ENCODE measurements at regions not wholly inside any gene's neighbourhood (a gene's known extent, or its start where the extent isn't known, plus 50 kb on each side); places are given as distances from the start of the nearest gene placed in this dataset.

- no peak for DNase-seq
- no peak for TF ChIP-seq CTCF (IDR thresholded peaks at IDR 0.05; ENCODE audit: low read depth, low read length)
- H3K27me3 ChIP-seq (ENCODE audit: insufficient read depth, low read depth, severe bottlenecking), result no peaks in the 10 kb centered on the region
These were observed 72.2 kb upstream of the ADAMTS19 start for GRCh38 chr5:129387944-129388343.

GRCh38 chr5:129392681-129393080 lies 67.4 kb upstream of the ADAMTS19 start:
- Histone ChIP-seq H3K4me3 (ENCODE audit: low read depth, low read length) (no peak overlapping the region), H3K27me3 (ENCODE audit: insufficient read depth, low read depth, severe bottlenecking) (no peaks in the 10 kb centered on the region), H3K9me3 (ENCODE audit: severe bottlenecking) (no peaks in the 10 kb centered on the region), H3K36me3 (no peaks in the 10 kb centered on the region), H3K27ac (no peak overlapping the region)
- no peak for TF ChIP-seq CTCF (IDR thresholded peaks at IDR 0.05; ENCODE audit: low read depth, low read length)
- no peak for DNase-seq

More at GRCh38 chr5:129387944-129388343, 72.2 kb upstream of the ADAMTS19 start:
- Histone ChIP-seq H3K9me3 (ENCODE audit: severe bottlenecking) (no peaks in the 10 kb centered on the region), H3K4me3 (ENCODE audit: low read depth, low read length) (no peak overlapping the region), H3K36me3 (no peaks in the 10 kb centered on the region), H3K27ac (no peak overlapping the region)

- Histone ChIP-seq H3K4me3 (ENCODE audit: low read depth, low read length) (no peak overlapping the region), H3K36me3 (no peaks in the 10 kb centered on the region), H3K27me3 (ENCODE audit: insufficient read depth, low read depth, severe bottlenecking) (no peaks in the 10 kb centered on the region), H3K9me3 (ENCODE audit: severe bottlenecking) (no peaks in the 10 kb centered on the region), H3K27ac (no peak overlapping the region)
- TF ChIP-seq CTCF (IDR thresholded peaks at IDR 0.05; ENCODE audit: low read depth, low read length), result no peak
- no peak for DNase-seq
These were observed 64.9 kb upstream of the ADAMTS19 start for GRCh38 chr5:129395247-129395646.

- no peak for TF ChIP-seq CTCF (IDR thresholded peaks at IDR 0.05; ENCODE audit: low read depth, low read length)
- H3K27me3 ChIP-seq (ENCODE audit: insufficient read depth, low read depth, severe bottlenecking), result no peaks in the 10 kb centered on the region
- H3K36me3 ChIP-seq, result no peaks in the 10 kb centered on the region
- no peak overlapping the region for H3K27ac ChIP-seq
- H3K4me3 ChIP-seq (ENCODE audit: low read depth, low read length), result no peak overlapping the region
- no peak for DNase-seq
- H3K9me3 ChIP-seq (ENCODE audit: severe bottlenecking), result no peaks in the 10 kb centered on the region
These were observed 61.9 kb upstream of the ADAMTS19 start for GRCh38 chr5:129398026-129398678.

GRCh38 chr5:129399069-129399468 lies 61.0 kb upstream of the ADAMTS19 start:
- no peak overlapping the region for H3K27ac ChIP-seq
- H3K4me3 ChIP-seq (ENCODE audit: low read depth, low read length), result no peak overlapping the region
- H3K27me3 ChIP-seq (ENCODE audit: insufficient read depth, low read depth, severe bottlenecking), result no peaks in the 10 kb centered on the region
- no peak for TF ChIP-seq CTCF (IDR thresholded peaks at IDR 0.05; ENCODE audit: low read depth, low read length)
- H3K36me3 ChIP-seq, result no peaks in the 10 kb centered on the region
- no peaks in the 10 kb centered on the region for H3K9me3 ChIP-seq (ENCODE audit: severe bottlenecking)
- DNase-seq, result no peak

GRCh38 chr5:129400395-129400983 lies 59.6 kb upstream of the ADAMTS19 start:
- no peak for TF ChIP-seq CTCF (IDR thresholded peaks at IDR 0.05; ENCODE audit: low read depth, low read length)
- Histone ChIP-seq H3K36me3 (no peaks in the 10 kb centered on the region), H3K4me3 (ENCODE audit: low read depth, low read length) (no peak overlapping the region), H3K27me3 (ENCODE audit: insufficient read depth, low read depth, severe bottlenecking) (no peaks in the 10 kb centered on the region), H3K9me3 (ENCODE audit: severe bottlenecking) (no peaks in the 10 kb centered on the region), H3K27ac (no peak overlapping the region)
- no peak for DNase-seq
